HepG2 (cell line): ENCODE measurements at regions not wholly inside any gene's neighbourhood (a gene's known extent, or its start where the extent isn't known, plus 50 kb on each side); places are given as distances from the start of the nearest gene placed in this dataset.

ENCODE experiments used
- ATAC-seq: fragments of 200-7000 bp; cut with Tn5 transposase; 3 replicates; pipeline ENCODE4 v1.9.1; 2020; ENCODE audit warnings: mild to moderate bottlenecking, moderate library complexity
- BruUV-seq: library from RNA; stranded (reverse); fragments of 400-500 nt; replicated peaks from 2 replicates; lab custom pipeline; 2021; lab: Mats Ljungman, UMichigan
- CTCF ChIA-PET: fragments of 300-600 bp; formaldehyde crosslinking; extraction: SDS; loops from one replicate; lab custom pipeline; 2021; ENCODE audit warnings: low total read pairs, inconsistent platforms, low intra/inter-chr PET ratio; lab: Yijun Ruan, JAX
- POLR2A ChIA-PET: fragments of 350-600 bp; sonication (Branson Sonifier 250); formaldehyde crosslinking; loops from one replicate; lab custom pipeline; 2020; ENCODE audit warnings: antibody characterized with exemption, inconsistent platforms; lab: Yijun Ruan, JAX
- DNase-seq: peaks from one replicate; pipeline ENCODE4 v3.0.0-alpha.2; 2015; ENCODE audit warnings: low spot score
- FAIRE-seq: peaks from 3 replicates; lab custom pipeline; 2011; peaks lifted over from hg19 to GRCh38; lab: Jason Lieb, UNC
- H2AFZ ChIP-seq: one replicate; pipeline ENCODE4 v1.6.1; 2011; ENCODE audit warnings: low read length, inconsistent platforms
- H3K27ac ChIP-seq: fragments of 300-600 bp; 3 replicates; pipeline ENCODE4 v1.8.0; 2011; ENCODE audit warnings: mixed run types, mild to moderate bottlenecking, mixed read lengths, low read length, inconsistent platforms; ENCODE audit not compliant: insufficient read depth; ENCODE audit errors: extremely low read length
- H3K27me3 ChIP-seq, 2 experiments: fragments of 200-600 bp in 1 of 2; 2 replicates in 1 of 2; 3 replicates in 1 of 2; pipeline versions ENCODE4 v1.6.0 to v1.8.0; 2011; ENCODE audit warnings: low read length in 2 of 2, mild to moderate bottlenecking in 2 of 2, moderate library complexity in 2 of 2, inconsistent platforms in 1 of 2; ENCODE audit not compliant: insufficient read depth in 2 of 2, control insufficient read depth in 1 of 2
- H3K36me3 ChIP-seq, 2 experiments: fragments of 200-600 bp in 1 of 2; replicated peaks in 1 of 2; 2 replicates in 1 of 2; 3 replicates in 1 of 2; pipeline versions ENCODE4 v1.5.1 to v1.8.0; 2011; ENCODE audit warnings: low read length in 2 of 2, inconsistent platforms in 1 of 2; ENCODE audit not compliant: insufficient read depth in 2 of 2, control insufficient read depth in 1 of 2
- H3K4me1 ChIP-seq: 2 replicates; pipeline ENCODE4 v1.5.1; 2012; ENCODE audit warnings: low read length, inconsistent platforms; ENCODE audit not compliant: insufficient read depth
- H3K4me2 ChIP-seq: 2 replicates; pipeline ENCODE4 v1.6.0; 2011; ENCODE audit warnings: low read depth, low read length, inconsistent platforms
- H3K4me3 ChIP-seq, 3 experiments: fragments of 200-600 bp in 1 of 3; sonication (generic), shearing (Covaris generic) in 1 of 3; replicated peaks in 1 of 3; 2 replicates each; pipeline ENCODE4 v1.5.1; 2011 to 2016; ENCODE audit warnings: low read length in 3 of 3, inconsistent platforms in 2 of 3, low read depth in 2 of 3, mild to moderate bottlenecking in 2 of 3, control low read depth in 1 of 3, mixed read lengths in 1 of 3; ENCODE audit not compliant: insufficient read depth in 1 of 3
- H3K79me2 ChIP-seq: one replicate; pipeline ENCODE4 v1.6.1; 2011; ENCODE audit warnings: low read length, inconsistent platforms; ENCODE audit not compliant: insufficient read depth
- H3K9ac ChIP-seq: 2 replicates; pipeline ENCODE4 v1.6.0; 2011; ENCODE audit warnings: mild to moderate bottlenecking, low read depth, low read length, inconsistent platforms; ENCODE audit not compliant: insufficient read depth
- H3K9me3 ChIP-seq: 2 replicates; pipeline ENCODE4 v1.5.1; 2012; ENCODE audit warnings: mild to moderate bottlenecking, low read length
- H4K20me1 ChIP-seq: 2 replicates; pipeline ENCODE4 v1.6.0; 2011; ENCODE audit warnings: inconsistent platforms, mild to moderate bottlenecking, low read length, moderate library complexity; ENCODE audit not compliant: insufficient read depth
- HOXA3 ChIP-seq: sonication (generic); formaldehyde crosslinking; IDR thresholded peaks from 2 replicates; pipeline ENCODE4 v1.5.0; 2020; ENCODE audit warnings: missing genetic modification reagents
- MAF1 ChIP-seq: sonication (generic); formaldehyde crosslinking; IDR thresholded peaks from 2 replicates; pipeline ENCODE4 v1.5.0; 2020; ENCODE audit warnings: missing genetic modification reagents, borderline replicate concordance
- PBX2 ChIP-seq: IDR thresholded peaks from 2 replicates; pipeline ENCODE4 v1.6.1; 2016; ENCODE audit warnings: control low read depth
- PRDM4 ChIP-seq: sonication (generic); formaldehyde crosslinking; IDR thresholded peaks from 2 replicates; pipeline ENCODE4 v1.9.0; 2021; ENCODE audit warnings: missing genetic modification reagents, borderline replicate concordance
- RAD51 ChIP-seq: fragments of 450-650 bp; IDR thresholded peaks from 2 replicates; pipeline ENCODE4 v1.6.1; 2016; ENCODE audit warnings: borderline replicate concordance
- RARA ChIP-seq: IDR thresholded peaks from 2 replicates; pipeline ENCODE4 v1.6.1; 2016; ENCODE audit warnings: missing genetic modification reagents, missing compliant biosample characterization
- SALL2 ChIP-seq: sonication (generic); formaldehyde crosslinking; IDR thresholded peaks from 2 replicates; pipeline ENCODE4 v1.8.1; 2023; ENCODE audit warnings: mild to moderate bottlenecking, missing genetic modification reagents, inconsistent platforms
- SAP130 ChIP-seq: IDR thresholded peaks from 2 replicates; pipeline ENCODE4 v1.6.1; 2016; ENCODE audit warnings: low read depth
- SKI ChIP-seq: fragments of 450-650 bp; IDR thresholded peaks from one replicate; pipeline ENCODE4 v1.6.1; 2018; ENCODE audit warnings: mild to moderate bottlenecking; ENCODE audit not compliant: partially characterized antibody
- SMYD3 ChIP-seq: sonication (generic); formaldehyde crosslinking; IDR thresholded peaks from 2 replicates; pipeline ENCODE4 v1.8.1; 2023; ENCODE audit warnings: mild to moderate bottlenecking, missing genetic modification reagents
- SP2 ChIP-seq: sonication (generic); formaldehyde crosslinking; IDR thresholded peaks from 2 replicates; pipeline ENCODE4 v1.5.1; 2020; ENCODE audit warnings: mild to moderate bottlenecking, missing genetic modification reagents
- SUZ12 ChIP-seq: fragments of 150-350 bp; IDR thresholded peaks from 2 replicates; pipeline ENCODE4 v1.6.1; 2014; ENCODE audit warnings: low read depth, low read length
- TCF7 ChIP-seq: sonication (generic); IDR thresholded peaks from 2 replicates; pipeline ENCODE4 v1.6.1; 2016; ENCODE audit warnings: antibody characterized with exemption, low read depth
- TRIM24 ChIP-seq: sonication (generic); formaldehyde crosslinking; IDR thresholded peaks from 2 replicates; pipeline ENCODE4 v1.8.0; 2022; ENCODE audit warnings: mild to moderate bottlenecking, missing genetic modification reagents
- ZNF3 ChIP-seq: IDR thresholded peaks from 2 replicates; pipeline ENCODE4 v1.7.0; 2017; ENCODE audit warnings: inconsistent platforms
- ZNF34 ChIP-seq: sonication (generic); formaldehyde crosslinking; IDR thresholded peaks from 2 replicates; pipeline ENCODE4 v1.4.0; 2020; ENCODE audit warnings: mild to moderate bottlenecking, missing genetic modification reagents, borderline replicate concordance
- ZNF800 ChIP-seq: sonication (generic); formaldehyde crosslinking; IDR thresholded peaks from 2 replicates; pipeline ENCODE4 v1.4.0; 2020; ENCODE audit warnings: missing genetic modification reagents
- WGBS: methylation state at CpG from one replicate; pipeline ENCODE4 v1.1.6; 2017; ENCODE audit warnings: low lambda C conversion rate; 5-methylcytosine and 5-hydroxymethylcytosine counted together
- in situ Hi-C: cut with HindIII; loops from 2 replicates; pipeline ENCODE4 v1.10.0; 2017; ENCODE audit warnings: low pct_unique_long_range_greater_than_20kb; ENCODE audit not compliant: extremely low pct_ligation_motif_present
- intact Hi-C: fragments of 100-400 bp; cut with micrococcal nuclease; formaldehyde crosslinking; loops from one replicate; pipeline ENCODE4 v1.10.0; 2022; ENCODE audit not compliant: unreplicated experiment

GRCh38 chr20:4633379-4633778 lies 52.9 kb upstream of the PRNP start:
- Histone ChIP-seq H3K27me3 (peaks cover 3 to 30% of the 10 kb centered on the region in 2 experiments; a peak in 4 of 5 replicates), H3K27ac (no peak overlapping the region), H3K4me3 (no peak overlapping the region), H3K4me2 (no peak overlapping the region), H3K4me1 (no peaks in the 10 kb centered on the region), H3K9ac (no peak overlapping the region), H3K79me2 (no peaks in the 10 kb centered on the region), H3K9me3 (no peaks in the 10 kb centered on the region), H4K20me1 (no peaks in the 10 kb centered on the region), H2AFZ (no peak overlapping the region), H3K36me3 (no peaks in the 10 kb centered on the region)
- in situ Hi-C loops (no loop called here), intact Hi-C loops (no loop called here)
- TF ChIP-seq TCF7 (no peak), PBX2 (CRISPR knock-in tag) (no peak), RAD51 (no peak), MAF1 (CRISPR knock-in tag) (no peak), ZNF800 (CRISPR knock-in tag) (no peak), SAP130 (CRISPR knock-in tag) (no peak)
- FAIRE-seq = no peak
- WGBS = 8% methylated on average over 3 of the region's 3 CpGs
- no peak for DNase-seq
- no peak for ATAC-seq
- CTCF ChIA-PET = no interaction called here
- POLR2A ChIA-PET = no interaction called here
- no TSS peak for BruUV-seq

GRCh38 chr20:4632876-4633275 lies 53.4 kb upstream of the PRNP start:
- in situ Hi-C loops = no loop called here
- intact Hi-C loops = no loop called here
- Histone ChIP-seq H3K4me1 (no peaks in the 10 kb centered on the region), H3K27ac (no peak overlapping the region), H3K79me2 (no peaks in the 10 kb centered on the region), H3K4me3 (no peak overlapping the region), H4K20me1 (no peaks in the 10 kb centered on the region), H3K4me2 (no peak overlapping the region), H3K9ac (no peak overlapping the region), H3K36me3 (no peaks in the 10 kb centered on the region), H2AFZ (no peak overlapping the region), H3K27me3 (peaks cover 3 to 30% of the 10 kb centered on the region in 2 experiments; a peak in 4 of 5 replicates), H3K9me3 (no peaks in the 10 kb centered on the region)
- ChIA-PET POLR2A (no interaction called here), CTCF (no interaction called here)
- BruUV-seq = no TSS peak
- no peak for ATAC-seq
- no peak for FAIRE-seq
- no peak for DNase-seq
- WGBS = 36% methylated on average over 4 of the region's 4 CpGs
- TF ChIP-seq SMYD3 (CRISPR knock-in tag) (no peak), ZNF34 (CRISPR knock-in tag) (no peak), HOXA3 (CRISPR knock-in tag) (no peak), PRDM4 (CRISPR knock-in tag) (no peak), SKI (no peak), SUZ12 (no peak), SALL2 (CRISPR knock-in tag) (no peak), RARA (no peak), SP2 (no peak), TRIM24 (CRISPR knock-in tag) (no peak), ZNF3 (CRISPR knock-in tag) (no peak)
